Left lobe of liver (tissue), 2 donors: ENCODE measurements at regions not wholly inside any gene's neighbourhood (a gene's known extent, or its start where the extent isn't known, plus 50 kb on each side); places are given as distances from the start of the nearest gene placed in this dataset.
A peak's percentile ranks its signal among the peaks of the same experiment; 100 is the strongest.

Source experiments
- ATAC-seq: fragments of 200-7000 bp; cut with Tn5 transposase; one replicate; pipeline ENCODE4 v1.9.1; 2020; ENCODE audit warnings: mild to moderate bottlenecking, moderate library complexity
- DNase-seq: peaks from one replicate; pipeline ENCODE4 v3.0.0-alpha.2; 2020; ENCODE audit warnings: low spot score
- donor health status: DM: no; HTN: no; CAD: no; lungs with moderate emphysema.
- donor health status: DM: no; HTN: yes; CAD: no.

DNA sequence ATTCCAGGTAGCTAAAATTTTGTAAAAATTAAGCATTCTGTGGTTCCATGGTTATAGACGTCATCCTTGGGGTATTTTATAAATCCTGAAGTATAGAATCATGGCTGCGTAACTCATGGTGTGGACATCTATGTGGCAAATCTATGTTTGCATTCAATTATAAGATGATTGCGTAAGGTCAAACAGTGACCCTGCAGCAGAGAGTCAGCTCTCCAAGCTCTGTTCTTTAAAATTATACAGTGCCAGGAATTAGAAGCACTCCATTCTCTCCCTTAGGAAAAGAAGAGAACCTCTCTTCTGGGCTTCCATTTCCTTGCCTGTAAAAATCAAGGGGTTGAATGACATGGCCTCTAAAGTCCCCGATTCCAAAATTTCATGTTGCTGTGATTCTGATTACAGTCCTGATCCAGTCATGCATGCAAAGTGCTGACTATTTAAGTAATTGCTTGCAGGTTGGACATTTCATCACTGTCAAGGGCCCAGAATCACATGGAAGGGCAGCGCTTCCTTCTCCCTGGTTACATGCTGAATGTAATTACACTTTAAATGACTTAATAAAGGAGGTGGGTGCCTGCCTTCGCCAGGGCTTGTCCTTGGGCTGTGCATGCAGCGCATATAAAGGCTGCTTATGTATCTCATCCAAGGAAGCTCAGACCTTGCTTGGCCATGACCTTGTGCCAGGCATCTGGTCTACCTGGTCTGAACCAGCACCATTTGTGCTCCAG lies 550.7 kb downstream of the TYW1 start:
- DNase-seq (no peak), ATAC-seq (no peak)

DNA sequence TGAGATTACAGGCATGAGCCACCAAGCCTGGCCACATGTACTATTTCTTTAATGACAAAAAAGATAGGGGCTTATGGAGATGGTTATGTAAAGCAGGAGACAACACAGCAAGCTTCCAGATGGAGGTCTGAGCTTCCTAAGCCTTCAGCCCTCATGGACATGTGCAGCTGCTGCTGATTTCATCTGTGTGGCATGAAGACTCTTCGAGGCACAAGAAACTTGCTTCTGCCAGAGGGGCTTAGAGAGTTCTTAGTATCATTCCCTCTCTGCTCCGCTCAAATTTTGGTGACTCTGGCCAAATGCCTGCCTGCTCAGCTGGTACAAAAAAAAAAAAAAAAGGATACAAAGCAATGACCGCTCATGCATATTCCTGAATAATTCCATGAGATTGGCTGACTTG lies 552.5 kb downstream of the TYW1 start:
- ATAC-seq: no peak
- DNase-seq: no peak

DNA sequence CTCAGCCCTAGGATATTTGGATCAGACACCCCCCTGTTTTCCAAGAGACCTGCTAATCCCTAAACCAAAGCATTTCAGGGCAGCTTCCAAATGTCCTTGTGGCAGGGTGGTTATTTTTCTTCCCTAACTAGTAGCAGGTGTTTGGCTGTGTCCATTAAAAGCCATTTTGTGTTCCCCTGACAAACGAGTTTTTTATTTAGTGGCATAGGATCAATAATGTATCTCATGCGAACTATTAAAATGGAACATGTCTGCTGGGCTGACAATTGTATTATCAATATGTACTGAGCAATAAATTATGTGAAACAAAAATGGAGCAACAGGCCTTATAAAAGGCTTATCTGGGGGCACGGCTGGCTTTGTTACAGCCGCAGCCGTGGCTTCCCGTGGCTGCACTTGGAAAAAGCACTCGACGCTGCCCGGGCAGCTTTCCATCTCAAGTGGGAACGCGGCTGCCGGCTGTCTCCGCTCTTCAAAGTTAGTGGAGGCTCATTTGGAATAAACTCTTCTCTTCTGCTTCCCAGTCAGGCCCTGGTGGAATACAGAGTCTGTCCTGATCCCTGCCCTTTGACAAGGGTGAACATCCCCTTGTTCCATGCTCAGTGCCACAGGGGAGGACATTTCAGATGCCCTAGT lies 554.3 kb downstream of the TYW1 start:
- no peak for ATAC-seq
- DNase-seq: no peak

DNA sequence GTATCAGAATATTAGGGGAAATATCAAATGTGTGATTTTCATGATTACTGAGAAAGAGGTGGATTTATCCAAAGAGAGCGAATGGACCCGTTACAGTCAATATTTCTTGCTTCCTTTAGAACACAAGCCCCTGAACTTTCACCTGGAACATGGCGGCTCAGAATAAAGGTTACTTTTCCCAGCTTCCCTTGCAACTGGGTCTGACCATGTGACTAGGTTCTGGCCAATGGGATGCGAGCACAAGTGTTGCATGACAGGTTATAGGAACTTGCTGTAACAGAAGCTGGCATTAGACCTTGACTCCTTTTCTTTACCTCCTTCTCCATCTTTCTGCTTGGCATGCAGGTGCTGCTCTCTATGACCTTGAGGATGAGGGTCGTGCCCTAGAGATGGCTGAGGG lies 556.1 kb downstream of the TYW1 start:
- DNase-seq (no peak), ATAC-seq (no peak)

DNA sequence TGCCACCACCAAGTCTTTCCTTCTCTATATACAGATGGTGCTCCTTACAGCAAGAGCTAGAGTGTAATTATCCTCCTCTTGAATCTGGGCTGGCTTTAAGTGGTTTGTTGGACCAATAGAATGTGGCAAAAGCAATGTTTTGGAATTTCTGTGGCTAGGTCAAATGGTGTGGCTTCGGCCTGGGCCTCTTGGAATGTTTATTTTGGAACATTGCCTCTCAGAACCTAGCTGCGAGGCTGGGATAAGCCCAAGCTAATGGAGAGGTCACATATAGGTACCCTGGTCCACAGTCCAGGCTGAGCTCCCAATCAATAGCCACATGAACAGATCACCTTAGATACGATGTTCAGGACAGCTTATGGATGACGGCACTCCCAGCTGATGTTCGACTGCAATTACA lies 556.7 kb downstream of the TYW1 start:
- DNase-seq: peak; percentile 49
- peak; percentile 95 for ATAC-seq

DNA sequence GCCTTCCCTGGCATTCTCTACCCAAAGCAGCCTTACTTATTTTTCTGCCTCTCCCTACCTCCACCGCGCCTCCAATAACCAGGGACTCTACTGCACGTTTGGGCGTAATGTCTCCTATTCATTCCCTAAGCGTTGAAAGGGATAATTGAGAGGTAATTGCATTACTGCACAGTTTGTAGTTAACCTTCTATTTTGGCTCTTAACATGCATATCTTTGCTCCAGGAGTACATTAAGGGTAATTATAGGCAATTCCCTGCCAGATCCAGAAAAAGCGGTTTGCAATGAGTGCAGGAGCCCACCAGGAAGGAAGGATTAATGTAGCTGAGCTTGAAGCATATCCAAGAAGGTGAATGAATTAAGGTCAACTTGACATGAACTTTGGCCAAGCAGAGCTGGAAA lies 558.4 kb downstream of the TYW1 start:
- DNase-seq (no peak), ATAC-seq (no peak)

DNA sequence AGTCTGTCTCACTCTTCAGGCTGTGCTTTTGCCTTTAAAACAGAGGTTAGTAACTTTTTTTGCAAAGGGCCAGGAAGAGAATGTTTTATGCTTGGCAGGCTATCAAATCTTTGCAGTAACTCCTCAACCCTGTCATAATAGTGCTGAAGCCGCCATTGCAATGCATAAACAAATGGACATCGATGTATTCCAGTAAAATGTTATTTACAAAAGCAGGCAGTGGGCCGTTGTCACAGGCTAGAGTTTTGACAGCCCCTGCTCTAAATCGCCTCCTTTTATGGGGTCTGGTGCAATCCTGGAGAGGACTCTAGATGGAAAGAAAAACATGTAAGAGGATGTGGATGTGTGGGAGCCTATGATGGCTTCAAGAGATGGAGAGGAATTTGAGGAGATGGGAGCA lies 568.3 kb downstream of the TYW1 start:
- ATAC-seq (no peak), DNase-seq (no peak)

DNA sequence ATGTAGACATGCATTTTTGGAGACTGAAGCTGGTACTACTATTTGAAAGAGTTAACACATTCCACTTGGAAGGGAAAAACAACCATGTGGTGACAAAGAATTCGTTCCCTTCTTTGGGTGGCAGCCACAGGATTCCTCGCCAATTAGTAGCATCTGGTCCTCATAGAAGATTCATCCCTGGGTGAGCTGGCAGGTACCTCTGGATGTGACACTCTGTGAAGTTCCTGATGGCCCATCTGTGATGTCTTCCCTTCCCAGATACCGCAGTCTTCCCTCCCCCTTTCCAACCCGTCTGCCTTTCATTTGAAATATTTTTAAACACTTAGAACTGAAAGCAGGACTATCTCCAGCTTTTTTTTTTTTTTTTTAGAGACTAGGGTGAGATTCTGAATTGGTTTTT lies 569.5 kb downstream of the TYW1 start:
- ATAC-seq: no peak
- DNase-seq: no peak

DNA sequence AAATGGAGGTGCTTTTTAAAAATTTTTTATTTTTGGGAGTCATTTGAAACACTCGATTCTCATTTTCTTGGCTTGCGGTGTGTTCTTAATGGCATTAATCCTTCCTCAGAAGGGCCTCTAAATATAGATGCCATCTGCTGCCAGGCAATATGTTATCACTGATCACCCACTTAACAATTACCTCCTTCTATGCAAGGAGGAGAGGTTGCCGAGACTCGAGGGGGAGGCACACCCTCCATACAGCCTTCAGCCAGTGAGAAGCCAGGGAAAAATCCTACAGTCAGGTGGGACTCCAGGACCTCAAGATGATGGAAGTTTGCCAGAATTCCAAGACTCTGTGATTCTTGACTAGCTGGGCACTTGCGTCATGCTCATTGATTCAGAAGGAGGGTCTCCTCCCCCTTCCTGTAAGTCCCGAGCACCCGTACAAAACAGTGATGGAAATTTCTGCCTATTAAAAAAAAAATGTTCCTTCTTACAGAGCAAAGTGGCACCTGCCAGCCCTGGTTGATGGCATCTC lies 574.5 kb downstream of the TYW1 start:
- ATAC-seq (no peak), DNase-seq (no peak)

DNA sequence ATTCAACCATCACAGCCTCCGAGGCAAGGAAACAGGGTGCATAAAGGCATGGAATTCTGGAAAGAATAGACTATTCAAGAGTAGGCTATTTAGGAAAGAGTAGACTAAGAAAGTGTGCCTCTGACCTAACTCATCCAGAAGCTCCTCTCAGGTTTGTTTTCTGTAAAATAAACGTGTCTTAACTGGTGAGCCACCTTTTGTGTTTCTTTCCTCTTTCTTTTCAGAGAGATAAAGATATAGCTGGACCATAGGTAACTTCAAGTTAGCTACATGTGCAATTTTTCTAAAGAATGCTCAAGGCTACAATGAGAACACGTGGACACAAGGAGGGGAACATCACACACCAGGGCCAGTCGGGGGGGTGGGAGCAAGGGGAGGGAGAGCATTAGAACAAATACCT lies 577.0 kb downstream of the TYW1 start:
- DNase-seq: no peak
- ATAC-seq: no peak

DNA sequence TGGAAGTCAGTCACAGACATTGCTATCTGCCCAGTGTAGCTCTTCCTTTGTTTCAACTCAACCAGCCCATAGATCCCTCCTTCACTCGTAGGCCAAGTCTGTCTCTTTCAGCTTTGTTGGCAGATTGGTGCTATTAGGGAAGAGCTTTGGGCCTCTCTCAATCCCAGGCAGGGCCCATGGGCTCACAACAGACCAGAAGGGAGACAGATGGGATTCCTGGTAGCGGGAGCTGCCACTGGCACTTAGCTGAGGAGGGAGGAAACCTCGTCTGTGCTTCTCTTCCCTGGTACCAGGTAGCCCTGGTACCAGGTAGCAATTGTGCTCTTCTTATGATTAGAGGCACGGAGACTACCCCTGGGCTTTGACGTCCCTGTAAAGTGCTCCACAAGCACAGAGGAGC lies 592.0 kb downstream of the TYW1 start:
- no peak for ATAC-seq
- no peak for DNase-seq

DNA sequence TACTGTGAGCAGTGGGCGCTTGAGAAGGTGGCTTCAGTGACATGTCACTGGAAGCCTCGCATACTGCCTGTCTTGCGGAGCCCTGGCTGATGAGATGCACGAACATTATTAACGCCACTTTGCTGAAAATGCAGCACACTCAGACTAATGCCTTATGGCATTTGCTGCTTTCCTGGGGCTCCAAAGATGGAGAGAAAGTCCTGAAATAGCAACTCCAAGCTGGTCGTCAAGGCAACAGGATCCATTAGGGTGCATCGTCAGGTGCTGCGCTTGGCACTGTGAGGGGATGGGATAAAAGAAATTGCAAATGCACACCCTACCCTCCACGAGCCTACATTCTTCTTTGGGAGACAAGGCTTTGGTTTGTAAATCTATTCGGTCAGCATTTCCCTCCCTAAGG lies 592.5 kb downstream of the TYW1 start:
- ATAC-seq: no peak
- DNase-seq: no peak

DNA sequence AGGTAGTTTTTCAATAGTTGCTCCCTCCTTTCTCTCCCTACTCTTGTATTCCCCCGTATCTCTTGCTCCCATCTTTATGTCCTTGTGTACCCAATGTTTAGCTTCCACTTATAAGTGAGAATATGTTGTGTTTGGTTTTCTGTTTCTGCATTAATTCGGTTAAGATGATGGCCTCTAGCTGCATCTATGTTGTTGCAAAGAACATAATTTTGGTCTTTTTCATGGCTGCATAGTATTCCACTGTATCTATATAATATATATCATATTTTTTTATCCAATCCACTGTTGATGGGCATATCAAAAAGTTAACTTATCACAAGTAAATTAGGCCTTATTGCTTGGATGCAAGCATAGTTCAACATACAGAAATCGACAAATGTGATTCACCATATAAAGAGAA lies 594.0 kb downstream of the TYW1 start:
- ATAC-seq: no peak

DNA sequence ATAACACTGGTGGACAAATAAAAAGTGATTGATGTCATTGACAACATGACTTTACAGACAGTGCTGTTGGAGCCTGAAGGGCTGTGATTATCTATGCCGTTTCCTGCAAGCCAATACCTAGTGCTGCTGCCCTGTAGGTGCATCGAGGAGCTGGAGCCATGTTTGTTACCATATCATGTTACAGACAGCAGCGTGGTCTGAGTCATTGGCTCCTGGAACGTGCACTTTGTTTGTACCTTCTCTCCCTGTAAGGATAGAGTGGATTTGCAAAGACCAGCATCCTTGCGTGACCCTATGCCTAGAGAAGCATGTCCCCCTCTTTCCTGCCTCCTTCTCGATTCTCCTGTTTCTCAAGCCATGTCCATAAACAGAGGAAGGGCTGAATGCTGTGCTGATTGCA lies 597.2 kb downstream of the TYW1 start:
- DNase-seq: no peak

More for the DNA sequence above, 594.0 kb downstream of the TYW1 start:
- DNase-seq: no peak

DNA sequence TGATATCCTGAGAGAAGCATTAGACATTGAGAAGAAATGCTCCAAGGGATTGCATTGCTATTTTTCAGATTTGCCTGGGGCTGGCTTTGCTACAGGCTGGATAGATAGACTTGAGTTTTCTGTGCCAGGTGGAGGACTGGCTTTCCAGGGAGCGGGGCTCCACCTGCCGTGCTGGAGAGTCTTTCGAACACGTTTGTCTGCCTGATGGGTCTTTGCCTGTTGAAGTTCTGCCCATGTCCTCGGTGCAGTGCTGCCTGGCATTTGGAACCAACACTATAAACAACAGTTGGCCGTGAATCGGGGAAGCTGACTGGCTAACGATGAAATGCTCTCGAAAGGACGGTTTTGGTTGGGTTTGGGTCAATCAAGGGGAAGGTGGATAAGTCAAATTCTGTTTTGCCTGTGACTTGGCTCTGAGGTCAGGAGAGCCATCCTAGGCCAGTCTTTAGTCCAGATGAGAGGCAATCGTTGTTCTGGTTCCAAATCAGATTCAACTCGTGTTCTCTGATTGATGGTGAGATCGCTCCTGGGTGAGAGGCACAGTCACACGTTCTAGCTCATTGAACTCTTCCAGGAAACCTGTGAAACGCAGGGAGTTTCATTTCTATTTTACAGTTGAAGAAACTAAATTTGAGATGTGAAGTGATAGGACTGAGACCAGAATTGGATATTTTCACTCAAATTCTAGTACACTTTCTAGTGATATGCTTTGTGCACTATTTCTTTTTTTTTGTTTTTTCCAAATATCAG lies 599.0 kb downstream of the TYW1 start:
- ATAC-seq: no peak
- no peak for DNase-seq

More for the DNA sequence above, 597.2 kb downstream of the TYW1 start:
- no peak for ATAC-seq

DNA sequence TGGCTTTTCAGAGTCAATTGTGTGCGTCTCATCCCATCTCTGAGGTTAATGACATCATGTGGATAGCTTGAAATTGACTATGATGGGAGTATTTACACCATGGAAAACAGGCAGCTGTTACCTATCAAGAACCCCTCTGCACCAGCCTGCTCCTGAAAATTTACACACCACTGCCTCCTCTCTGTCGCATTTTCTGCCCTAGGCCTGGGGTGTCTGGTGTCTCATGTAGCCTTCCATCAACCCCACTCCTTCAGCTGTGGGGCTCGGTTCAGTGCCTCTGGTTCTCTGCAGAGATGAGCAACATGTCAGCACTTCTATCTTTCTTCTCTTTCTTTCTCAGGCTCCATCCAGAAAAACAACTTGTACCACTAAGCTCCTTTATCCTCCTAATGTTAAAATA lies 600.5 kb downstream of the TYW1 start:
- DNase-seq (no peak), ATAC-seq (no peak)

DNA sequence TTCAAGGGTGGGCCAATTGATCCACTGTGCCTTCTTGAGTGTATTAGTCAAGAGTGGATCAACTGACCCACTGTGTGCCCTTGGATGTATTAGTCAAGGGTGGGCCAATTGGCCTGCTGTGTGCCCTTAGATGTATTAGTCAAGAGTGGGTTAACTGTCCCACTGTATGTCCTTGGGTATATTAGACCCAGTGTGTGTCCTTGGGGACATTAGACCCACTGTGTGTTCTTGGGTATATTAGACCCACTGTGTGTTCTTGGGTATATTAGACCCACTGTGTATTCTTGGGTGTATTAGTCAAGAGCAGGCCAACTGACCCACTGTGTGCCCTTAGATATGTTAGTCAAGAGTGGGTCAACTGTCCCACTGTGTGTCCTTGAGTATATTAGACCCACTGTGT lies 601.8 kb downstream of the TYW1 start:
- DNase-seq: no peak
- ATAC-seq: no peak

DNA sequence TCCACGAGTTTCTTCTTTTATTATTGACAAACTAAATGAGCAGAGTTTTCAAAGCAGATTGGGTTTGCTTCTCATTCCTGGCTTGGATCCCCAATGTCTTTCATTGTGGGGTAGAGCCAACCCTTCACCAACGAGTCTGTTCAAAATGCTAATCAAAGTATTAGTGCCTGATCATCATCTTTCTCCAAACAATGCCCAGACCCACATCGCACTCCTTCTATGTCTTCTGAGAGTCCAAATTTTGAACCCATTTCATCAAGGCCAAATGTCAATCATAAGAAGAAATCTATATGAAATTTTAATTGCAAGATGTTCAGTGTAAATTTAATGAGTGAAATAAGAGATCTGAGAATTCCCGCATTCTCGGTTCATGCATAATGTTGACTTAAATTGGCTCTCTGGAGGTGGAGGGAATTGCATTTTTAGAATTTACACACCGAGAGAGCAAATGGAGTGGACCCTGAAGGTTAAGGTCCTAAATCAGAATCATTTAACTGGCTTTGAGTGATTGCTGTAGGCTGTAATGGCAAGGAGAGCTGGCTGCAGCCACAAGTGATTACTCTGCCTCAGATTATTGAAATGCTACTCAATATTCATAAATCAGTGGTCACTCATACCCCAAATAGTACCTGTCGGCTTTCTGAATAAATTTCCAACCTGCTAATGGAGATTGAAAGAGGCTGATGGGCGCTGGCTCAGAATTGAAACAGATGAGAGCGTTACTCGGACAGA lies 602.9 kb downstream of the TYW1 start:
- ATAC-seq: no peak
- no peak for DNase-seq

DNA sequence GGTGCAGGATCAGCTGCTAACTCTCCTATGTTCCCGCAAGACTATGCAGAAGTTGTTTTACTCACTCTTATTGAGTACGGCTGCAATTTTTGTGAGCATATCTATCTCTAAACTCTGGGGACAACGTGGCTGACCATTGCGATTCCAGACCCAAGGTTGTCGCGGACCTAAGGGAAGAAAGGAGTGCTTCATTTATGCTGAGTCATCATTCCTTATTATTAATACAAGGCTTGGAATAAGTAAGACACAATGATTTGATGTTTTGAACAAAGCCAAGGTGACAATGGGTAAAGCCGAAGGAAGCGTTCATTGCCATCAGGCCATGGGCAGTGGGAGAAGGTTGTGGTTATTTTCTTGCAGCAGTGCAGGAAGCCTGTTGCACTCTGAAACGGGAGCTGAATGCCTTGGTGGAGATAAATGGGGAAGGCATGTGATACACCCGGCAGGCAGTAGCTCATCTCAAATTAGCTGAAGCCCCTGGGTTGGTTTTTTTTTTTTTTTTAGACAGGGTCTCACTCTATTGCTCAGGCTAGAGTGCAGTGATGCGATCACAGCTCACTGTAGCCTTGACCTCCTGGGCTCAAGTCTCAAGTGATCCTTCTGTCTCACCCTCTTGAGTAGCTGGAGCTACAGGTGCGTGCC lies 605.7 kb downstream of the TYW1 start:
- DNase-seq (no peak), ATAC-seq (no peak)

DNA sequence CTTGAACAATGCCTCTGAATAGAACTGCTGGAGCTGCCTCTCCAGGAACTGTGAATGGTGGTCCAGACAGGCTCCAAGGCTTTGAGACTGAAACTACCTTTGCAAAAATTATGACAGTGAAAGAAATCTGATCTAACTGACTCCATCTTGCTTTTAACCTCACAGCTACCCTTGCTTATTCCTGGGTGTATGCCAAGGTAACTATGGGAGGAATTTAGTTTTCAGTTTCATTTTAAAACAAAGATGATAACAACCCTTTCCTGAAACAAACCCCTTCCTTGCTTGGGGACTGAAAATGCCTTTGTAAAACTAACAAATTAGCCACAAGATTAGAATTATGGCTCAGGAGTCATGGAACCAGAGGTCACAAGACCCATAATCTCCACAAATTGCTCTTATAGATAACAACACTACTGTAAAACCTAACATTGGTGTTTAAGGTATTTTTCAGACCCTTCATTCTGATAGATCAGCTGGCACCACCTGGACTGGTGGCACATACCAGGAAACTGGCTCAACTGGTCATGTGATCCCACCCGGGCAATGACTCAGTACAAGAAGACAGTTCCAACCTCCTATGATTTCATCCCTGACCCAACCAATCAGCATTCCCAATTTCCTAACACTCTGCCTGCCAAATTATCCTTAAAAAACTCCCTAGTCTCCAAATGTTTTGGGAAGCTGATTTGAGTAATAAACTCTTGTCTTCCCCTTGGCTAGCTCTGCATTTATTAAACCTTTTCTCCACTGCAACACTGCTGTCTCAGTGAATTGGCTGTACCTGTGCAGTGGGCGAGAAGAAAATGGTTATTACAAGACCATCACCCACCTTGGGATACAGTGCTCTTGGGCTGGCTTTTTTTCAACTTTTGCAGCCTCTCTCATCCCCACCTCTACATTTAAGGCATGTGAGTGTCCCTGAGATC lies 608.1 kb downstream of the TYW1 start:
- DNase-seq (no peak), ATAC-seq (no peak)
